ENCODE measurements at regions not wholly inside any gene's neighbourhood (a gene's known extent, or its start where the extent isn't known, plus 50 kb on each side); places are given as distances from the start of the nearest gene placed in this dataset.

- no peaks in the 10 kb centered on the region for H3K9me3 Mint-ChIP-seq
- no peak overlapping the region for H3K4me3 Mint-ChIP-seq
- no peak for DNase-seq
- H3K27ac Mint-ChIP-seq = no peak overlapping the region
- TF ChIP-seq CTCF (IDR thresholded peaks at IDR 0.05) = no peak
- H3K36me3 Mint-ChIP-seq (ENCODE audit: low read depth) = no peaks in the 10 kb centered on the region
- H3K27me3 Mint-ChIP-seq (ENCODE audit: low read depth, poor library complexity) = peaks cover 5% of the 10 kb centered on the region
- H3K4me1 Mint-ChIP-seq = peaks cover 14% of the 10 kb centered on the region
Measured at GRCh38 chr7:45235905-45236304, 78.3 kb downstream of the RAMP3 start.

DNA sequence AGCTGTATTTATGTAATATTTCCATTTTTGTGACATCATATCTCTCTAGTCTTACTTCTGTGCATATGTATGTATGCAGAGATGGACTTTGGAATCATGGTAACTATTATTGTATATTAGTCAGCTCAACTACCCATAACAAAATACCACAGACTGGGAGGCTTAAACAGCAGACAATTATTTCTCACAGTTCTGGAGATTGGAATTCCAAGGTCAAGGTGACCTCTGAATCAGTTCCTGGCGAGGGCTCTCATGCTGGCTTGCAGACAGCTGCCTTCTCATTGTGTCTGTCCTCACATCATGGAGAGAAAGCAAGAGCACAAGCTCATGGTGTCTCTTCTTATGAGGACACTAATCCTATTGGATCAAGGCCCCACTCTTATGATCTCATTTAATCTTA is 79.1 kb downstream of the RAMP3 start:
- H3K27me3 Mint-ChIP-seq (ENCODE audit: low read depth, poor library complexity) = peaks cover 5% of the 10 kb centered on the region
- no peak for DNase-seq
- H3K4me3 Mint-ChIP-seq = no peak overlapping the region
- peaks cover 14% of the 10 kb centered on the region for H3K4me1 Mint-ChIP-seq
- TF ChIP-seq CTCF (IDR thresholded peaks at IDR 0.05) = no peak
- no peak overlapping the region for H3K27ac Mint-ChIP-seq
- no peaks in the 10 kb centered on the region for H3K9me3 Mint-ChIP-seq
- no peaks in the 10 kb centered on the region for H3K36me3 Mint-ChIP-seq (ENCODE audit: low read depth)

GRCh38 chr7:45237788-45238461 is 80.3 kb downstream of the RAMP3 start:
- H3K36me3 Mint-ChIP-seq (ENCODE audit: low read depth) = no peaks in the 10 kb centered on the region
- peak; percentile 20 for DNase-seq
- H3K4me1 Mint-ChIP-seq = peaks cover 14% of the 10 kb centered on the region
- H3K9me3 Mint-ChIP-seq = no peaks in the 10 kb centered on the region
- TF ChIP-seq CTCF (IDR thresholded peaks at IDR 0.05) = no peak
- H3K27ac Mint-ChIP-seq = no peak overlapping the region
- H3K4me3 Mint-ChIP-seq = no peak overlapping the region
- H3K27me3 Mint-ChIP-seq (ENCODE audit: low read depth, poor library complexity) = peaks cover 4% of the 10 kb centered on the region

- Mint-ChIP-seq H3K4me1 (peaks cover 19% of the 10 kb centered on the region), H3K27ac (no peak overlapping the region), H3K4me3 (no peak overlapping the region), H3K36me3 (ENCODE audit: low read depth) (no peaks in the 10 kb centered on the region), H3K27me3 (ENCODE audit: low read depth, poor library complexity) (peaks cover 4% of the 10 kb centered on the region), H3K9me3 (no peaks in the 10 kb centered on the region)
- DNase-seq = no peak
- TF ChIP-seq CTCF (IDR thresholded peaks at IDR 0.05) = no peak
Measured at GRCh38 chr7:45238806-45239205, 81.2 kb downstream of the RAMP3 start.

- Mint-ChIP-seq H3K9me3 (no peaks in the 10 kb centered on the region), H3K4me1 (peaks cover 22% of the 10 kb centered on the region), H3K4me3 (no peak overlapping the region), H3K27ac (no peak overlapping the region), H3K27me3 (ENCODE audit: low read depth, poor library complexity) (peaks cover 4% of the 10 kb centered on the region), H3K36me3 (ENCODE audit: low read depth) (no peaks in the 10 kb centered on the region)
- no peak for DNase-seq
- no peak for TF ChIP-seq CTCF (IDR thresholded peaks at IDR 0.05)
Measured at GRCh38 chr7:45239486-45239885, 81.9 kb downstream of the RAMP3 start.

DNA sequence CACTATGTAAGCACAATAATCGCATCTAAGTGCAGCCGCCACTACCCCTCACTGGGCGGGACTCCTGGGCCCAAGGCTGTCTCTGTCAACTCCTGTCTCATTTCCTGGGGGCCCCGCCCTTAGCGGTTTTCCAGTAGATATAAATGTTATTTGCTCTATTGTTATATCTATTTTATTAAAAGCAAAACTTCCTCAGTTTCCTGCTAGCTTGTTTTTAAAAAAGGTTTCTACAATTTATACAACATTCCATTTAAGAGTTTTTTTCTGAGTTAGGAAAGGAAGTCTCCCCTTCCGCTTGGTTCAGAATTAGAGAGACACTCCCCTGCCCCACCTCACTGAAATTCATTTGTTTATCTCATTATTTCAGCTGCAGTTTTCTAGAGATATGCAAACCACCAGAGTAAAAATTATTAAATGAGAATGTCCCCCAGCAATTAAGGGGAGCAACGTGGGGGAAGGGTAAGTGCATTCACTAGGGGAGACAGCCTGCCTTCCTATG is 82.7 kb downstream of the RAMP3 start:
- TF ChIP-seq CTCF (IDR thresholded peaks at IDR 0.05) = no peak
- H3K36me3 Mint-ChIP-seq (ENCODE audit: low read depth) = no peaks in the 10 kb centered on the region
- H3K9me3 Mint-ChIP-seq = no peaks in the 10 kb centered on the region
- no peak for DNase-seq
- H3K27me3 Mint-ChIP-seq (ENCODE audit: low read depth, poor library complexity) = peaks cover 4% of the 10 kb centered on the region
- H3K27ac Mint-ChIP-seq = no peak overlapping the region
- no peak overlapping the region for H3K4me3 Mint-ChIP-seq
- peaks cover 22% of the 10 kb centered on the region for H3K4me1 Mint-ChIP-seq

Data from nephron progenitor cell (in vitro differentiated cells).